Activated CD4-positive, alpha-beta memory T cell treated with anti-CD3 and anti-CD28 coated beads for 36 hours (primary cell): ENCODE measurements at regions not wholly inside any gene's neighbourhood (a gene's known extent, or its start where the extent isn't known, plus 50 kb on each side); places are given as distances from the start of the nearest gene placed in this dataset.
"Not testable (repeated sequence)": the region's sequence is repeated elsewhere in the genome, so short reads cannot be mapped to it uniquely, and the experiment has no call there.

Experiments
- CTCF ChIA-PET: fragments of 350-600 bp; sonication (Branson Sonifier 250); formaldehyde crosslinking; loops from one replicate; lab custom pipeline; 2021; ENCODE audit warnings: antibody characterized with exemption, inconsistent platforms; lab: Charles Lee
- POLR2A ChIA-PET: fragments of 350-600 bp; sonication (Branson Sonifier 250); formaldehyde crosslinking; loops from one replicate; lab custom pipeline; 2021; ENCODE audit warnings: antibody characterized with exemption; lab: Charles Lee
- DNase-seq: peaks from one replicate; pipeline ENCODE4 v3.0.0-alpha.2; 2020
- H3K27ac Mint-ChIP-seq: one replicate; pipeline ENCODE4 v1.8.0; 2021; ENCODE audit warnings: mixed read lengths
- H3K27me3 Mint-ChIP-seq: one replicate; pipeline ENCODE4 v1.8.0; 2021; ENCODE audit warnings: mixed read lengths
- H3K36me3 Mint-ChIP-seq: one replicate; pipeline ENCODE4 v1.8.0; 2021; ENCODE audit warnings: mixed read lengths
- H3K4me1 Mint-ChIP-seq: one replicate; pipeline ENCODE4 v1.8.0; 2021; ENCODE audit warnings: low read depth, mixed read lengths
- H3K4me3 Mint-ChIP-seq: one replicate; pipeline ENCODE4 v1.8.0; 2021; ENCODE audit warnings: mild to moderate bottlenecking, mixed read lengths
- H3K9me3 Mint-ChIP-seq: one replicate; pipeline ENCODE4 v1.8.0; 2021; ENCODE audit warnings: mixed read lengths
- intact Hi-C: fragments of 100-400 bp; cut with micrococcal nuclease; formaldehyde crosslinking; loops from one replicate; pipeline ENCODE4 v1.15.1; 2023

GRCh38 chr6:66997579-66997978 is 1290.6 kb upstream of the EYS start:
- H3K36me3 Mint-ChIP-seq, CTCF ChIA-PET, DNase-seq, H3K27me3 Mint-ChIP-seq, H3K4me1 Mint-ChIP-seq, intact Hi-C loops, POLR2A ChIA-PET, H3K4me3 Mint-ChIP-seq, H3K27ac Mint-ChIP-seq: not testable (repeated sequence)
- H3K9me3 Mint-ChIP-seq = peaks cover 16% of the 10 kb centered on the region

GRCh38 chr6:66995669-66996068 is 1288.6 kb upstream of the EYS start:
- CTCF ChIA-PET = no interaction called here
- no peak overlapping the region for H3K27ac Mint-ChIP-seq
- intact Hi-C loops = no loop called here

GRCh38 chr6:66993708-66994107 is 1286.7 kb upstream of the EYS start:
- H3K27ac Mint-ChIP-seq, H3K27me3 Mint-ChIP-seq, H3K4me3 Mint-ChIP-seq, POLR2A ChIA-PET, intact Hi-C loops, CTCF ChIA-PET, H3K4me1 Mint-ChIP-seq, DNase-seq, H3K36me3 Mint-ChIP-seq: not testable (repeated sequence)
- H3K9me3 Mint-ChIP-seq = peaks cover 25% of the 10 kb centered on the region

More at GRCh38 chr6:66995669-66996068, 1288.6 kb upstream of the EYS start:
- H3K9me3 Mint-ChIP-seq = peaks cover 23% of the 10 kb centered on the region
- no peaks in the 10 kb centered on the region for H3K27me3 Mint-ChIP-seq
- H3K4me3 Mint-ChIP-seq = no peak overlapping the region
- DNase-seq = no peak
- H3K4me1 Mint-ChIP-seq = no peaks in the 10 kb centered on the region
- H3K36me3 Mint-ChIP-seq = no peaks in the 10 kb centered on the region
- POLR2A ChIA-PET = no interaction called here

- ChIA-PET CTCF (no interaction called here), POLR2A (no interaction called here)
- Mint-ChIP-seq H3K36me3 (no peaks in the 10 kb centered on the region), H3K27ac (no peak overlapping the region), H3K9me3 (peaks cover 24% of the 10 kb centered on the region), H3K27me3 (no peaks in the 10 kb centered on the region), H3K4me3 (no peak overlapping the region), H3K4me1 (no peaks in the 10 kb centered on the region)
- no peak for DNase-seq
- intact Hi-C loops = no loop called here
Observed at GRCh38 chr6:66993272-66993671, 1286.2 kb upstream of the EYS start.

GRCh38 chr6:66992660-66993059 is 1285.6 kb upstream of the EYS start:
- DNase-seq = no peak
- intact Hi-C loops = no loop called here
- H3K27me3 Mint-ChIP-seq = no peaks in the 10 kb centered on the region
- H3K4me3 Mint-ChIP-seq = no peak overlapping the region
- no peaks in the 10 kb centered on the region for H3K36me3 Mint-ChIP-seq
- H3K9me3 Mint-ChIP-seq = peaks cover 25% of the 10 kb centered on the region
- H3K4me1 Mint-ChIP-seq = no peaks in the 10 kb centered on the region
- no peak overlapping the region for H3K27ac Mint-ChIP-seq
- CTCF ChIA-PET = no interaction called here
- POLR2A ChIA-PET = no interaction called here

- Mint-ChIP-seq H3K27me3 (no peaks in the 10 kb centered on the region), H3K36me3 (no peaks in the 10 kb centered on the region), H3K4me1 (no peaks in the 10 kb centered on the region), H3K4me3 (no peak overlapping the region), H3K9me3 (peaks cover 39% of the 10 kb centered on the region), H3K27ac (no peak overlapping the region)
- POLR2A ChIA-PET = no interaction called here
- CTCF ChIA-PET = no interaction called here
- no peak for DNase-seq
- intact Hi-C loops = no loop called here
Observed at GRCh38 chr6:66986940-66987339, 1279.9 kb upstream of the EYS start.

GRCh38 chr6:66985816-66986215 is 1278.8 kb upstream of the EYS start:
- CTCF ChIA-PET = no interaction called here

GRCh38 chr6:66970373-66970772 is 1263.3 kb upstream of the EYS start:
- Mint-ChIP-seq H3K27me3 (no peaks in the 10 kb centered on the region), H3K9me3 (peaks cover 18% of the 10 kb centered on the region), H3K4me3 (no peak overlapping the region), H3K4me1 (no peaks in the 10 kb centered on the region), H3K27ac (no peak overlapping the region), H3K36me3 (no peaks in the 10 kb centered on the region)
- no peak for DNase-seq
- intact Hi-C loops = no loop called here
- ChIA-PET POLR2A (no interaction called here), CTCF (no interaction called here)

More at GRCh38 chr6:66985816-66986215, 1278.8 kb upstream of the EYS start:
- Mint-ChIP-seq H3K4me3 (no peak overlapping the region), H3K4me1 (no peaks in the 10 kb centered on the region), H3K9me3 (peaks cover 33% of the 10 kb centered on the region), H3K27me3 (no peaks in the 10 kb centered on the region), H3K36me3 (no peaks in the 10 kb centered on the region), H3K27ac (no peak overlapping the region)
- POLR2A ChIA-PET = no interaction called here
- DNase-seq = no peak
- intact Hi-C loops = no loop called here

- Mint-ChIP-seq H3K9me3 (peaks cover 12% of the 10 kb centered on the region), H3K27me3 (no peaks in the 10 kb centered on the region), H3K4me1 (no peaks in the 10 kb centered on the region), H3K27ac (no peak overlapping the region), H3K36me3 (no peaks in the 10 kb centered on the region), H3K4me3 (no peak overlapping the region)
- no peak for DNase-seq
- intact Hi-C loops = no loop called here
- POLR2A ChIA-PET = no interaction called here
- CTCF ChIA-PET = no interaction called here
Observed at GRCh38 chr6:66965227-66965626, 1258.2 kb upstream of the EYS start.

- H3K36me3 Mint-ChIP-seq = no peaks in the 10 kb centered on the region
- peaks cover 17% of the 10 kb centered on the region for H3K9me3 Mint-ChIP-seq
- H3K27me3 Mint-ChIP-seq = no peaks in the 10 kb centered on the region
- no peak overlapping the region for H3K27ac Mint-ChIP-seq
- H3K4me3 Mint-ChIP-seq = no peak overlapping the region
- intact Hi-C loops = no loop called here
- H3K4me1 Mint-ChIP-seq = no peaks in the 10 kb centered on the region
- POLR2A ChIA-PET = no interaction called here
- CTCF ChIA-PET = no interaction called here
- DNase-seq = no peak
Observed at GRCh38 chr6:66964216-66964615, 1257.2 kb upstream of the EYS start.

GRCh38 chr6:66962082-66962481 is 1255.1 kb upstream of the EYS start:
- Mint-ChIP-seq H3K27me3 (no peaks in the 10 kb centered on the region), H3K36me3 (no peaks in the 10 kb centered on the region), H3K4me1 (no peaks in the 10 kb centered on the region), H3K4me3 (no peak overlapping the region), H3K27ac (no peak overlapping the region), H3K9me3 (peaks cover 11% of the 10 kb centered on the region)
- intact Hi-C loops = no loop called here
- ChIA-PET POLR2A (no interaction called here), CTCF (no interaction called here)
- no peak for DNase-seq

GRCh38 chr6:66961191-66961590 is 1254.2 kb upstream of the EYS start:
- POLR2A ChIA-PET = interaction anchor here (0.7 kb wide), 1 partner anchor 57 kb away, joined by 3 read pairs; no protein-coding TSS in a partner anchor
- no peak for DNase-seq
- CTCF ChIA-PET = no interaction called here
- no peaks in the 10 kb centered on the region for H3K27me3 Mint-ChIP-seq
- no peaks in the 10 kb centered on the region for H3K36me3 Mint-ChIP-seq
- no peak overlapping the region for H3K4me3 Mint-ChIP-seq
- H3K27ac Mint-ChIP-seq = no peak overlapping the region
- intact Hi-C loops = no loop called here
- peaks cover 5% of the 10 kb centered on the region for H3K9me3 Mint-ChIP-seq
- H3K4me1 Mint-ChIP-seq = no peaks in the 10 kb centered on the region

GRCh38 chr6:66949191-66949661 is 1242.2 kb upstream of the EYS start:
- POLR2A ChIA-PET = no interaction called here
- no peak for DNase-seq
- no peaks in the 10 kb centered on the region for H3K4me1 Mint-ChIP-seq

More at GRCh38 chr6:66949191-66949661, 1242.2 kb upstream of the EYS start:
- Mint-ChIP-seq H3K9me3 (peaks cover 4% of the 10 kb centered on the region), H3K4me3 (no peak overlapping the region), H3K27me3 (no peaks in the 10 kb centered on the region), H3K27ac (no peak overlapping the region), H3K36me3 (no peaks in the 10 kb centered on the region)
- intact Hi-C loops = no loop called here
- CTCF ChIA-PET = no interaction called here
